WTC11 (cell line): ENCODE measurements at regions not wholly inside any gene's neighbourhood (a gene's known extent, or its start where the extent isn't known, plus 50 kb on each side); places are given as distances from the start of the nearest gene placed in this dataset.

ENCODE experiments used
- ATAC-seq: fragments of 200-7000 bp; cut with Tn5 transposase; 2 replicates; pipeline ENCODE4 v1.10.0; 2021; ENCODE audit warnings: mild to moderate bottlenecking, moderate library complexity
- CTCF ChIA-PET: fragments of 300-600 bp; sonication (Branson Sonifier 250); formaldehyde crosslinking; loops from one replicate; lab custom pipeline; 2021; ENCODE audit warnings: antibody characterized with exemption; lab: Charles Lee
- POLR2A ChIA-PET: fragments of 350-600 bp; sonication (Branson Sonifier 250); formaldehyde crosslinking; loops from one replicate; lab custom pipeline; 2021; ENCODE audit warnings: antibody characterized with exemption; lab: Charles Lee
- DNase-seq: peaks from one replicate; pipeline ENCODE4 v3.0.0; 2021; ENCODE audit warnings: low spot score
- H3K27ac Mint-ChIP-seq: 2 replicates; pipeline ENCODE4 v1.8.0; 2021; ENCODE audit warnings: mixed read lengths
- H3K27me3 Mint-ChIP-seq: 2 replicates; pipeline ENCODE4 v1.8.0; 2021; ENCODE audit warnings: low read depth, mild to moderate bottlenecking, moderate library complexity, mixed read lengths
- H3K36me3 Mint-ChIP-seq: 2 replicates; pipeline ENCODE4 v1.8.0; 2021; ENCODE audit warnings: mixed read lengths
- H3K4me1 Mint-ChIP-seq: 2 replicates; pipeline ENCODE4 v1.8.0; 2022; ENCODE audit warnings: mixed read lengths
- H3K4me3 Mint-ChIP-seq: 2 replicates; pipeline ENCODE4 v1.8.0; 2021; ENCODE audit warnings: mild to moderate bottlenecking, moderate library complexity, mixed read lengths
- H3K9me3 Mint-ChIP-seq: 2 replicates; pipeline ENCODE4 v1.8.0; 2021; ENCODE audit warnings: mixed read lengths
- ARID4B ChIP-seq: sonication (generic); formaldehyde crosslinking; IDR thresholded peaks from 2 replicates; pipeline ENCODE4 v1.8.0; 2023; ENCODE audit warnings: missing genetic modification reagents, mild to moderate bottlenecking, borderline replicate concordance
- ATF2 ChIP-seq: sonication (generic); formaldehyde crosslinking; IDR thresholded peaks from 2 replicates; pipeline ENCODE4 v1.8.1; 2022; ENCODE audit warnings: low read depth, missing genetic modification reagents, borderline replicate concordance
- ATF3 ChIP-seq: sonication (generic); formaldehyde crosslinking; conservative IDR thresholded peaks from 2 replicates; pipeline ENCODE4 v1.8.1; 2022; ENCODE audit warnings: mild to moderate bottlenecking, missing genetic modification reagents
- CDX4 ChIP-seq: fragments of 250-450 bp; sonication (Bioruptor Pico); IDR thresholded peaks from 2 replicates; pipeline ENCODE4 v1.9.0; 2021; ENCODE audit warnings: moderate library complexity, mild to moderate bottlenecking, inconsistent platforms, borderline replicate concordance
- EMX1 ChIP-seq: fragments of 250-450 bp; sonication (Bioruptor Pico); IDR thresholded peaks from 2 replicates; pipeline ENCODE4 v1.8.0; 2021; ENCODE audit warnings: mild to moderate bottlenecking
- ERG ChIP-seq: fragments of 250-450 bp; sonication (Bioruptor Pico); IDR thresholded peaks from 2 replicates; pipeline ENCODE4 v1.8.0; 2021; ENCODE audit warnings: mild to moderate bottlenecking
- GTF2I ChIP-seq: fragments of 250-450 bp; sonication (Bioruptor Pico); conservative IDR thresholded peaks from 2 replicates; pipeline ENCODE4 v1.4.0; 2021; ENCODE audit warnings: mild to moderate bottlenecking
- KAT7 ChIP-seq: sonication (generic); formaldehyde crosslinking; IDR thresholded peaks from 2 replicates; pipeline ENCODE4 v1.8.1; 2023; ENCODE audit warnings: missing genetic modification reagents, mild to moderate bottlenecking, borderline replicate concordance
- NR1H2 ChIP-seq: sonication (generic); formaldehyde crosslinking; IDR thresholded peaks from 2 replicates; pipeline ENCODE4 v1.9.0; 2021; ENCODE audit warnings: mild to moderate bottlenecking, moderate library complexity, missing genetic modification reagents
- NR2C2 ChIP-seq: sonication (generic); formaldehyde crosslinking; IDR thresholded peaks from 2 replicates; pipeline ENCODE4 v1.8.0; 2022; ENCODE audit warnings: mild to moderate bottlenecking, missing genetic modification reagents
- PREB ChIP-seq: sonication (generic); formaldehyde crosslinking; IDR thresholded peaks from 2 replicates; pipeline ENCODE4 v1.8.1; 2022; ENCODE audit warnings: mild to moderate bottlenecking, missing genetic modification reagents, moderate library complexity, borderline replicate concordance
- TCF7 ChIP-seq: sonication (generic); formaldehyde crosslinking; IDR thresholded peaks from 2 replicates; pipeline ENCODE4 v1.8.0; 2022; ENCODE audit warnings: mild to moderate bottlenecking, low read depth, missing genetic modification reagents, moderate library complexity
- TEAD1 ChIP-seq: sonication (generic); formaldehyde crosslinking; IDR thresholded peaks from 2 replicates; pipeline ENCODE4 v1.8.0; 2022; ENCODE audit warnings: mild to moderate bottlenecking, missing genetic modification reagents
- TP53 ChIP-seq: sonication (generic); formaldehyde crosslinking; IDR thresholded peaks from 2 replicates; pipeline ENCODE4 v1.8.1; 2023; ENCODE audit warnings: mild to moderate bottlenecking, missing genetic modification reagents
- USF2 ChIP-seq: sonication (generic); formaldehyde crosslinking; IDR thresholded peaks from 2 replicates; pipeline ENCODE4 v1.8.1; 2023; ENCODE audit warnings: mild to moderate bottlenecking, missing genetic modification reagents, moderate library complexity
- ZNF263 ChIP-seq: sonication (generic); formaldehyde crosslinking; IDR thresholded peaks from 2 replicates; pipeline ENCODE4 v1.8.1; 2022; ENCODE audit warnings: low read depth, mild to moderate bottlenecking, moderate library complexity, missing genetic modification reagents
- ZNF317 ChIP-seq: sonication (generic); formaldehyde crosslinking; IDR thresholded peaks from 2 replicates; pipeline ENCODE4 v1.8.1; 2023; ENCODE audit warnings: low read depth, mild to moderate bottlenecking, moderate library complexity, missing genetic modification reagents, borderline replicate concordance
- ZNF423 ChIP-seq: fragments of 250-450 bp; sonication (Bioruptor Pico); IDR thresholded peaks from 2 replicates; pipeline ENCODE4 v2.1.2; 2022; ENCODE audit warnings: mild to moderate bottlenecking, moderate library complexity
- ZNF671 ChIP-seq: fragments of 250-450 bp; sonication (Bioruptor Pico); IDR thresholded peaks from 2 replicates; pipeline ENCODE4 v1.8.0; 2021; ENCODE audit warnings: mild to moderate bottlenecking

GRCh38 chr2:114201781-114202180, 240.7 kb upstream of the DPP10 start:
- H3K9me3 Mint-ChIP-seq: peaks cover 58% of the 10 kb centered on the region
- DNase-seq (no peak), ATAC-seq (no peak)
- H3K4me3 Mint-ChIP-seq: no peak overlapping the region
- no peak overlapping the region for H3K27ac Mint-ChIP-seq
- CTCF ChIA-PET: interaction anchor here (0.9 to 1.5 kb wide), 3 partner anchors 9 to 350 kb away, joined by 3 to 4 read pairs (median 3); no protein-coding TSS in a partner anchor
- H3K36me3 Mint-ChIP-seq: peaks cover 33% of the 10 kb centered on the region
- POLR2A ChIA-PET: interaction anchor here (0.7 kb wide), 2 partner anchors 9 to 1770 kb away, joined by 3 read pairs; no protein-coding TSS in a partner anchor
- no peaks in the 10 kb centered on the region for H3K4me1 Mint-ChIP-seq
- H3K27me3 Mint-ChIP-seq: no peaks in the 10 kb centered on the region
- TF ChIP-seq USF2 (CRISPR knock-in tag) (no peak), GTF2I (CRISPR knock-in tag) (no peak), TP53 (CRISPR knock-in tag) (no peak), ZNF423 (no peak), CDX4 (CRISPR knock-in tag) (no peak), KAT7 (CRISPR knock-in tag) (no peak), TEAD1 (CRISPR knock-in tag) (no peak), ZNF317 (CRISPR knock-in tag) (no peak), ERG (CRISPR knock-in tag) (no peak), EMX1 (CRISPR knock-in tag) (no peak), NR1H2 (CRISPR knock-in tag) (no peak), ARID4B (CRISPR knock-in tag) (no peak), ZNF671 (CRISPR knock-in tag) (no peak), ATF3 (CRISPR knock-in tag) (no peak), ZNF263 (CRISPR knock-in tag) (no peak), ATF2 (CRISPR knock-in tag) (no peak), PREB (CRISPR knock-in tag) (no peak), NR2C2 (no peak), TCF7 (CRISPR knock-in tag) (no peak)
